ENCODE measurements at regions not wholly inside any gene's neighbourhood (a gene's known extent, or its start where the extent isn't known, plus 50 kb on each side); places are given as distances from the start of the nearest gene placed in this dataset.
"Not testable (repeated sequence)": the region's sequence is repeated elsewhere in the genome, so short reads cannot be mapped to it uniquely, and the experiment has no call there.

GRCh38 chr2:106009096-106009495 lies 185.0 kb downstream of the UXS1 start:
- DNase-seq (ENCODE audit: low spot score): no peak

DNA sequence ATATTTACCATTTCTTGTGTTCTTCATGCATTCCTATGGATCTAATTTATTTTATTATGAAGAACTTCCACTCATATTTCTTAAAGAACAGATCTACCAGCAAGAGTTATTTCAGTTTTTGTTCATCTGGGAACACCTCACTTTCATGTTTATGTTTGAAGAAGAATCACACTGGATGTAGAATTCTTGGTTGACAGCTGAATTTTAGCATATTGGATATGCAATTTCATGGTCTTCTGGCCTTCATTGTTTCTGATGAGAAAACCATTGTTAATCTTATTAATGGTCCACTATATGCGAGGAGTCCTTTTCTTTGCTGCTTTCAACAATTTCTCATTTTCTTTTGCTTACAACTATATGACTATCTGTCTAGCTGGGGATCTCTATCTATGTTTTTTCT lies 189.2 kb downstream of the UXS1 start:
- no peak for DNase-seq (ENCODE audit: low spot score)

- no peak for DNase-seq (ENCODE audit: low spot score)
Observed at GRCh38 chr2:105999211-105999989, 194.7 kb downstream of the UXS1 start.

DNA sequence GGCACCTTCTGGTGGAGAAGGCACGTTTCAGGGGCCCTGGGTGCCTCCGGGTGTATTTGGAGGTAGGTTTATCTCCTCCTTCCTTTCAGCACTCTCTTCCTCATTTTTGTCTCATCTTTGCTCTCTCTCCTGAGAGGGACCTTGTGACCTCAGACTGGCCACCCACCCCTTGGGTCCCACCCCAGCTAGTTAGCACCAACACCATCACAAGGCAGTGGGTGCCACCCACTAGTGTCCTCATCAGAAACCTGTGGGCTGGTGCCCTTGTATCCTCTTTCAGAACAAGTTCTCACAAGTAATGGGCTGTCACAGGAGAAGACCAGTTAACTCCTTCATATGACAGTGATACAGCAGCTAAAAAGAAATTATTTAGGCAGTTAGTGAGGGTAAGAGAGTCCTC lies 196.4 kb downstream of the UXS1 start:
- DNase-seq (ENCODE audit: low spot score): no peak

GRCh38 chr2:105990624-105991023 lies 203.5 kb downstream of the UXS1 start:
- no peak for DNase-seq (ENCODE audit: low spot score)

DNA sequence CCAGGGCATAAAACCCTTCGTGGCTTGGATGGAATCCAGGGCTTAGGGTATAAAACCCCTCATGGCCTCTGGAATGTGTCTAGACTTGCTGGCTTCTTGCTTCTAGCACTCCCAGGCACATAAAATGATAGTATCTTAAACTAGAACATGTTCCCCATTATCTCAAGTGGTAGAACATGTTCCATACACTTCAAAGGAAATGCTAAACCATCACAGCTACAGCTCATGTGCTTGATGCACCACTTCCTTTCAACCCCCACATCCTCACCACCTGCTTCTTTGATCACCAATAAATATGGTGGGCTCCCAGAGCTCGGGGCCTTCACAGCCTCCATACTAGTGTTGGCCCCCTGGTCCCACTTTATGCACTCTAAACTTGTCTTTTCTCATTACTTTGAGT lies 204.3 kb downstream of the UXS1 start:
- not testable (repeated sequence) for DNase-seq (ENCODE audit: low spot score)

DNA sequence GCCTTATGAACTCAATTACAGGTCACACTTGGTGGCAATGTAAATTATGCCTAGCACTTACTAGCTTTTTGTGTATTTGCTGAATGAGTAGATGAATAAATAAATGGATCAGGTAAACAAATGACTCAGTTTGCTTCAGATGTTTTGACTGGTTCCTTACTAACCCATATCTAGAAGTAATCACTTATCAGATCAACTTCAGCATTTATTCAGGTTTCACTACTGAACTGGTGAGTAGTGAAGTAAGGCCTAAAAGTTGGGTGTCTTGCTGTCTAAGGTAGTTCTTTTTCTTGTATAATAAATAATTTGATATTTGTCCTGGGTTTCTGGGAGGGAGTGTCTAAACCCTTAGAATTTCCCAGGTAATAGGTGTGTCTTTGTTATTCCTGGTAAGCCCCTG lies 205.0 kb downstream of the UXS1 start:
- DNase-seq (ENCODE audit: low spot score): no peak

DNA sequence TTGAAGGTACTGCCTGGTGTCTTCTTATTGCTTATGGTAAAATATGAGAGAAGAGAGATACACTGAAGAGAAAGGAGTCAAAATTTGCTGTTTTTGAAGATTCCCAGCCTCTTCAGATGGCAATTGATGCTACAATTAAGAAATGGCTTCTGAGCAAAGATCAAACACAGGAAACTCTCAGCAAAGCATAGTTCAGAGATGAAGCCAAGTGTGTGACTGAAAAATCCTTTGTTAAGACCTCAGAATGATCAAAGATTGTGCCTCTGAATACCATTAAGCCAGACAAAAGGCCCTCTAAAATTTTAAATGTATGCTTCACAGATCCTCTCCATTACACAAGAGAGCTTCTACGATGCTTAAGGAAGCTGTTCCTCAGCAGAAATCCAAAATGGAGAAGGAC lies 216.3 kb downstream of the UXS1 start:
- DNase-seq (ENCODE audit: low spot score): no peak

DNA sequence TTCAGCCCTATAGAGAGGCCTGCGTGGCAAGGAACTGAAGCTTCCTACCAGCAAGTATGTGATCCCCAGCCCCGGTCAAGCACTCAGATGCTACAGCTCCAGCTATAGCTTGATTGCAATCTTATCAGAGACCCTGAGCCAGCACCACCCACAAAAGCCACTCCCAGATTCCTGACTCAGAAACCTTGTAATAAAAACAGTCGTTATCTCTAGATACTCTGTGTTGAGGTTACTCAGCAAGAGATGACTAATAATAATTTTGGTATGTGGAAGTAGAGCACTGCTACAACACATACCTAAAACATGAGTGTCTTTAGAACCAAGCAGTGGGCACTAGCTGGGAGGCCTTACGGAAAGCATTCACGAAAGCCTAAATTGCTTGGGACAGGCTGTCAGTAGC lies 216.9 kb downstream of the UXS1 start:
- no peak for DNase-seq (ENCODE audit: low spot score)

DNA sequence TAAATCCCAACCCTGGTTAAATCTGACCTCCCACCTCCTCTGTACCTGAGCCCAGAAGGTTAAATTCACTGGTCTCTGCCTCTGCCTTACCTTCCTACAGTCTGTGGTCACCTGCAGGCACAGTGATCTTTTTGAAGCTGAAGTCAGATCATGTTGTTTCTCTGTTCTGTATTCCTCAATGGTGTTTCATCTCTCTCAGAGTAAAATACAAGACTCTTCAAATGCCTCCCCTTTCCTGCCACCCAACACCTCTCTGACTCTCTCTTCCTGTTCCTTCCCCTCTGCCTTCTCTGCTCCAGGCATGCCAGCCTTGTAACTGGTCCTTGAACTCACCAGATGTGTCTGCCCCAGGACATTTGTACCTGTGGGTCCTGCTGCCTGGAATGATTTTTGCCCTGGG lies 219.3 kb downstream of the UXS1 start:
- no peak for DNase-seq (ENCODE audit: low spot score)

GRCh38 chr2:105972927-105973326 lies 221.2 kb downstream of the UXS1 start:
- DNase-seq (ENCODE audit: low spot score): no peak

- DNase-seq (ENCODE audit: low spot score): no peak
Observed at GRCh38 chr2:105972246-105972645, 221.9 kb downstream of the UXS1 start.

DNA sequence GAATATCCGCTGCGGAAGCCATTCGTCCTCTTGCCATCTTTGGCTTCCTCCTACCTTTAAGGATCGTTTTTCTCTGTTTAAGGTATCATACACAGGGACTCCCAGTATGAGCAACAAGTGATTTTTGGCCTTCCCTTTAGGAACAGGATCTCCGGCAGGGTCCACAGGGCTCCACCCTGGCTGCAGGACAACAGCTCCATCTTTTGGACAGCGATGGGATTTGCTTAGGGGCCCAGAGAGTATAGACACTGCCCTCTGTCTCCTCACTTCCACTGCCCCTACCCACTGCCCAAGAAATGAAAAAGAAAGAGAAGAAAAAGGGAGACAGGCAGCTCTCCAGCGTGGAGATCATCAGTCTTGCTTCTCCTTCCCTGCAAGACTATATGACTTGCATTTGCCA lies 224.5 kb downstream of the UXS1 start:
- no peak for DNase-seq (ENCODE audit: low spot score)

DNA sequence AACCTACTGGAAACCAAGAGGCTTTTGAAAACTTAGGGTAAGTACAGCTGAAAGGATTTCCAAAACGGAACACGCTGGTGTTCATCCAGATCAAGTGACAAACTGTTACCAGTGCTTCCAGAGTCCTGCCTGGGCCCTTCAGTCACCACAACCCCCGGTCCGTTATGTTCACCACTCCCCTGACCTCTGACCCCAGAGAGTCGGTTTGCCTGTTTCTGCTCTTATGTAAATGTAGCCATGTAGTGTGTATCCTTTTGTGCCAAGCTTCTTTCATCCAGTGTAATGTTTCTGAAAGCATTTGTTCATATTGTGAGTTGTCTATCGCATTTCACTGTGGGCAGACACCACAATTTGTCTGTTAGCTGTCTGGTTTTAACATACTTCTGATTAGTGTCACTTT lies 217.5 kb downstream of the NCK2 start:
- no peak for DNase-seq (ENCODE audit: low spot score)

DNA sequence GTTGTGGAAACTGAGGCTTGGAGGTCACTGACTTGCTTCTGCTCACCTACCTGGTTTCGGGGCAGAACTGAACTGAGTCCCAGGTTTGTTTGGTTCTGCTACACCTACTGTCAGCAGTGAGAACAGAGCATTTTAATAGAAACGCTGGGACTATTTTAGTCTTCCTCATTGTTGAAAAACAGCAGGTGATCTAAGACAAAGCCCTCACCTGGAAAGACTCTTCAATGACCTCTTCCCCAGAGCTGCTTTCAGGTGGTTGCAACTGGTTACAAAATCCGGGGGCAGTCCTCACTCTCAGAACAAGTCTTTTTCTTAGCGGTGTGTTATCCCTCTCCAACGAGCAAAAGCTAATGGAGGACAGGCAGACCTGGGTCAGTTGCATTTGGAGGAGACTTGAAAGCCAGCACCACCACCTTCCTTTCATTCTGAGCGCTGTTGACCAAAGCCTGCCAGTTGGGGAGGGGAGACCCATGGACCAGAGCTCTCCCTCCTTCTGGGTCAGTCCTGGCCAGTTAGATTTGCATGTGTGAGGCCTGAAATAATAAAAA lies 217.0 kb downstream of the NCK2 start:
- no peak for DNase-seq (ENCODE audit: low spot score)

GRCh38 chr2:105959357-105959756 lies 214.6 kb downstream of the NCK2 start:
- no peak for DNase-seq (ENCODE audit: low spot score)

GRCh38 chr2:105954891-105955290 lies 210.2 kb downstream of the NCK2 start:
- no peak for DNase-seq (ENCODE audit: low spot score)

GRCh38 chr2:105953942-105954341 lies 209.2 kb downstream of the NCK2 start:
- DNase-seq (ENCODE audit: low spot score): no peak

DNA sequence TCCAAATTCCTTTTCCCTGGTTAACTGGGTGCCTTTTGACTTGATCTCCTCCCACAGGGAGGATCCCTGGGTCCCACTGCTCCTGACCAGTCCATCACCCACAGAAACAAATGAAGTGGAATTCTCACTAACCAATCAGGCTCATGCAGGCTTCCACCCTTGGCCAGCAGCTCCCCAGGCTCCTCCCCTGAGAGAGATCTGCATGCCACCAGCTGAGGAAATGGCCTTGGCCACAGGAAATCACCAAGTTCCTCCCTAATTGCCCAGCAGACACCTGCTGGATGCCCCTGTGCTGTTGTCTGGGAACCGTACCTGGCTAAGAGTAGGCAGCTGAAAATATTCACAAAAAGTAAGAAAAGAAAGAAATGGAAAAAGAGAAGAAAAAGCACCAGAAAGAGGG lies 207.4 kb downstream of the NCK2 start:
- DNase-seq (ENCODE audit: low spot score): no peak

DNA sequence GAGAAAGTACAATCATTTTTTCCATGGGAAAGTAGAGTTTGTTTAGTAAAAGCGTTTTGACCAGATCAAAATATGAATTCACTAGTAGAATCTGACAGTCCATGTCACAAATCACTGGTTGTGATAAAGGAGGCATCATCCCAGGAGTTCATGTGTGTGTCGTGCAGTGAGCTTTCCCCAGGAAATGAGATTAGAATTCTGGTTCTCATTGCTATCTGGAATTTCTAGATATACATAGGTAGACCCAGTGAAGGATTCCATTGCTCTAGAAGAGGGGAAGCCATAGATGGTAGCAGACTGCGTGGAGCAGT lies 206.6 kb downstream of the NCK2 start:
- no peak for DNase-seq (ENCODE audit: low spot score)

- no peak for DNase-seq (ENCODE audit: low spot score)
Observed at GRCh38 chr2:105950521-105951383, 206.0 kb downstream of the NCK2 start.

DNA sequence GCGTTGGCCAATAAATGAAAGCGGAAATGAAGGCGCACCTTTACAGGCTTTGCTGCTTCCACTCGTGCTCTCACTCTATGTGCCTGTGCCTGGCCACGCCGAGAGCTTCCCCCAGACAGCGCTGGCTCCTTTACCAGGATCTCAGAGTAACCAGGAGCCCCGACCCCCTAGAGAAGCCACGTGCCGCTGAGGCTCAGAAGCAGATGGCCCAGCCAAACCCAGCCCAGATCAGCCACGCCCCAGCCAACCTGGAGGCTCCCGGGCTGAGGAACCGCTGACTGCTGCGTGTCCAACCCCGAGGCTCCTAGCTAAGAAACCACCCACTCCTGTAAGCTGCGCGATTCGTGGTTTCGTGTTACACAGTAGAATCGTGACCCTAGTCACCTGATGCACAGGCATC lies 199.3 kb downstream of the NCK2 start:
- no peak for DNase-seq (ENCODE audit: low spot score)

All from H4 (cell line).